ENCODE measurements at regions not wholly inside any gene's neighbourhood (a gene's known extent, or its start where the extent isn't known, plus 50 kb on each side); places are given as distances from the start of the nearest gene placed in this dataset.

GRCh38 chr2:196413821-196414274 is 225.7 kb upstream of the CCDC150 start:
- intact Hi-C loops (cut with micrococcal nuclease), result no loop called here
- 79% methylated on average over 6 of the region's 6 CpGs for WGBS (ENCODE audit: insufficient coverage)
- Mint-ChIP-seq H3K27ac (no peak overlapping the region), H3K4me3 (no peak overlapping the region), H3K27me3 (ENCODE audit: low read depth in 3 of 3) (peaks cover 0 to 2% (median 0%) of the 10 kb centered on the region in 3 donors), H3K4me1 (no peaks in the 10 kb centered on the region), H3K9me3 (peaks cover 0 to 4% (median 0%) of the 10 kb centered on the region in 7 donors), H3K36me3 (no peaks in the 10 kb centered on the region)
- no peaks in the 10 kb centered on the region for H3K9me3 ChIP-seq (replicated peaks in 1 of 2; ENCODE audit: control insufficient read depth in 1 of 2, insufficient read depth in 1 of 2, low read length in 2 of 2)
- H4K20me1 ChIP-seq (ENCODE audit: insufficient read depth, low read length), result no peaks in the 10 kb centered on the region
- H3K4me1 ChIP-seq (ENCODE audit: control insufficient read depth in 1 of 2, insufficient read depth in 2 of 2, low read length in 2 of 2), result no peaks in the 10 kb centered on the region
- H2AFZ ChIP-seq (ENCODE audit: insufficient read depth, low read depth, low read length, poor library complexity, severe bottlenecking), result no peak overlapping the region
- H3K9ac ChIP-seq (ENCODE audit: insufficient read depth, low read length, poor library complexity, severe bottlenecking), result no peak overlapping the region
- no peak overlapping the region for H3K4me3 ChIP-seq (replicated peaks in 1 of 3; ENCODE audit: low read depth in 2 of 3, low read length in 3 of 3)
- no peak for TF ChIP-seq CTCF (IDR thresholded peaks at IDR 0.05)
- no peaks in the 10 kb centered on the region for H3K27me3 ChIP-seq (ENCODE audit: control insufficient read depth in 2 of 2, insufficient read depth in 2 of 2, low read length in 2 of 2)
- no peak overlapping the region for H3K4me2 ChIP-seq (replicated peaks; ENCODE audit: extremely low read depth, low read length, poor library complexity, severe bottlenecking)
- no peak for DNase-seq
- H3K27ac ChIP-seq (ENCODE audit: low read depth in 1 of 2, low read length in 2 of 2), result no peak overlapping the region
- H3K79me2 ChIP-seq (ENCODE audit: insufficient read depth, low read length), result no peaks in the 10 kb centered on the region
- H3K36me3 ChIP-seq (replicated peaks in 1 of 2; ENCODE audit: control insufficient read depth in 1 of 2, insufficient read depth in 2 of 2, low read length in 2 of 2), result no peaks in the 10 kb centered on the region

- H3K79me2 ChIP-seq (ENCODE audit: insufficient read depth, low read length), result no peaks in the 10 kb centered on the region
- no peak overlapping the region for H3K27ac ChIP-seq (ENCODE audit: low read depth in 1 of 2, low read length in 2 of 2)
- Mint-ChIP-seq H3K27ac (no peak overlapping the region), H3K36me3 (no peaks in the 10 kb centered on the region), H3K4me3 (no peak overlapping the region), H3K4me1 (no peaks in the 10 kb centered on the region), H3K27me3 (ENCODE audit: low read depth in 3 of 3) (peaks cover 0 to 2% (median 0%) of the 10 kb centered on the region in 3 donors), H3K9me3 (peaks cover 0 to 4% (median 0%) of the 10 kb centered on the region in 7 donors)
- no peaks in the 10 kb centered on the region for H3K9me3 ChIP-seq (replicated peaks in 1 of 2; ENCODE audit: control insufficient read depth in 1 of 2, insufficient read depth in 1 of 2, low read length in 2 of 2)
- WGBS (ENCODE audit: insufficient coverage), result no CpG with 5 or more reads among the region's 5 CpGs
- no peaks in the 10 kb centered on the region for H3K27me3 ChIP-seq (ENCODE audit: control insufficient read depth in 2 of 2, insufficient read depth in 2 of 2, low read length in 2 of 2)
- H3K9ac ChIP-seq (ENCODE audit: insufficient read depth, low read length, poor library complexity, severe bottlenecking), result no peak overlapping the region
- H3K4me1 ChIP-seq (ENCODE audit: control insufficient read depth in 1 of 2, insufficient read depth in 2 of 2, low read length in 2 of 2), result no peaks in the 10 kb centered on the region
- no peak overlapping the region for H3K4me2 ChIP-seq (replicated peaks; ENCODE audit: extremely low read depth, low read length, poor library complexity, severe bottlenecking)
- no peak overlapping the region for H3K4me3 ChIP-seq (replicated peaks in 1 of 3; ENCODE audit: low read depth in 2 of 3, low read length in 3 of 3)
- no peak for DNase-seq
- no peak for TF ChIP-seq CTCF (IDR thresholded peaks at IDR 0.05)
- no peaks in the 10 kb centered on the region for H4K20me1 ChIP-seq (ENCODE audit: insufficient read depth, low read length)
- H3K36me3 ChIP-seq (replicated peaks in 1 of 2; ENCODE audit: control insufficient read depth in 1 of 2, insufficient read depth in 2 of 2, low read length in 2 of 2), result no peaks in the 10 kb centered on the region
- intact Hi-C loops (cut with micrococcal nuclease), result no loop called here
- no peak overlapping the region for H2AFZ ChIP-seq (ENCODE audit: insufficient read depth, low read depth, low read length, poor library complexity, severe bottlenecking)
These were observed 224.1 kb upstream of the CCDC150 start for GRCh38 chr2:196415384-196415783.

All from CD14-positive monocyte (primary cell).